Peyer's patch (tissue), 4 donors: ENCODE measurements at regions not wholly inside any gene's neighbourhood (a gene's known extent, or its start where the extent isn't known, plus 50 kb on each side); places are given as distances from the start of the nearest gene placed in this dataset.

Source experiments
- DNase-seq, 3 donors: peaks; one replicate each; pipeline ENCODE4 v3.0.0-alpha.2; 2017 to 2019
- H3K27ac ChIP-seq, 4 donors: fragments of 200-600 bp; sonication (generic); one replicate each; pipeline ENCODE4 v1.5.1; 2016 to 2019
- H3K27me3 ChIP-seq, 2 donors: fragments of 200-600 bp; sonication (generic); one replicate each; pipeline ENCODE4 v1.5.1; 2019
- H3K36me3 ChIP-seq, 3 donors: fragments of 200-600 bp; sonication (generic); one replicate each; pipeline ENCODE4 v1.5.1; 2016 to 2019
- H3K4me1 ChIP-seq, 4 donors: fragments of 200-600 bp; sonication (generic); one replicate each; pipeline ENCODE4 v1.5.1; 2016 to 2019
- H3K4me3 ChIP-seq, 4 donors: fragments of 200-600 bp; sonication (generic); 1 replicate in 3 of 4; 2 replicates in 1 of 4; pipeline ENCODE4 v1.5.1; 2016 to 2019; ENCODE audit warnings: mild to moderate bottlenecking in 1 of 4
- H3K9me3 ChIP-seq, 4 donors: fragments of 200-600 bp; sonication (generic); one replicate each; pipeline ENCODE4 v1.5.1; 2016 to 2019; ENCODE audit warnings: mild to moderate bottlenecking in 1 of 4
- POLR2A ChIP-seq, 2 donors: fragments of 450-650 bp; IDR thresholded peaks; one replicate each; pipeline ENCODE4 v1.5.1; 2017; ENCODE audit warnings: antibody characterized with exemption in 2 of 2, mild to moderate bottlenecking in 2 of 2, moderate library complexity in 2 of 2
- TF ChIP-seq, protein P1 (sequence below), 6 experiments: fragments of 450-650 bp in 4 of 6; fragments of 200-600 bp in 2 of 6; sonication (generic) in 1 of 6; IDR thresholded peaks; one replicate each; pipeline ENCODE4 v1.5.1; 2017 to 2019; ENCODE audit warnings: antibody characterized with exemption in 6 of 6, mild to moderate bottlenecking in 3 of 6, moderate library complexity in 1 of 6

DNA sequence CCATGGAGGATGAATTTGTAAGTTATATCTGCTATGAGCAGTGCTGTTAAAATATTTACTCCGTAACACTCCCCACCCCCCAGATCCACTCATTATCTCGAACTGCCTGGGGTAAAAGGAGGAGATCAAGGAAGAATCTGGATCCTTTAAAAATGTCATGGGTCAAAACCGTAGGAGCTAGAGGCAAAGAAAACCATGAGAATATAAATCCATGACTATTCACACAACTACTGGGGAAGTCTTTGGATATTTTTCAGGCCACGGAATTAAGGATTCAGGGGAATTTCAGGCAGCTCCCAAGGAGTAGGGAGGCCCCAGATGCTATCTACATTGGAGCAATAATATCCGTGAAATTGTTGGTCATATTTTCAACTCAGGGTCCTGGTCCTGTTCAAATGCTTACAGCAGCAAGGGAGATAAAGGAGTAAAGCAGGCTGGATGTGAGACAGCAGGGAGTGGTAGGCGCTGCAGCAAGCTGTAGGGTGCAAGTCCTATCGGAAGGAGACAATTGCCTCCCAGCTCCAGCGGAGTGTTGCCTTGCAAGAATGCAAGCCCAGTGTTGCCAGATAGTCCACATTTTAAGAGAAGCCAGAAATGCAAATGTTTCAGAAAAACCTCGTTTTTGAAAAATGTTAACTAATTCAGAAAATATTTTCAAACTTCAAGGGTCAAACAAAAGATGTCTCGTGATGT is 116.2 kb upstream of the KIT start:
- Histone ChIP-seq H3K4me3 (no peak overlapping the region), H3K36me3 (no peaks in the 10 kb centered on the region), H3K9me3 (no peaks in the 10 kb centered on the region), H3K4me1 (peaks cover 0 to 7% (median 0%) of the 10 kb centered on the region in 4 donors), H3K27me3 (no peaks in the 10 kb centered on the region), H3K27ac (no peak overlapping the region)
- no peak for DNase-seq
- TF ChIP-seq POLR2A (IDR thresholded peaks at IDR 0.05) = no peak
- TF ChIP-seq, protein P1, sequence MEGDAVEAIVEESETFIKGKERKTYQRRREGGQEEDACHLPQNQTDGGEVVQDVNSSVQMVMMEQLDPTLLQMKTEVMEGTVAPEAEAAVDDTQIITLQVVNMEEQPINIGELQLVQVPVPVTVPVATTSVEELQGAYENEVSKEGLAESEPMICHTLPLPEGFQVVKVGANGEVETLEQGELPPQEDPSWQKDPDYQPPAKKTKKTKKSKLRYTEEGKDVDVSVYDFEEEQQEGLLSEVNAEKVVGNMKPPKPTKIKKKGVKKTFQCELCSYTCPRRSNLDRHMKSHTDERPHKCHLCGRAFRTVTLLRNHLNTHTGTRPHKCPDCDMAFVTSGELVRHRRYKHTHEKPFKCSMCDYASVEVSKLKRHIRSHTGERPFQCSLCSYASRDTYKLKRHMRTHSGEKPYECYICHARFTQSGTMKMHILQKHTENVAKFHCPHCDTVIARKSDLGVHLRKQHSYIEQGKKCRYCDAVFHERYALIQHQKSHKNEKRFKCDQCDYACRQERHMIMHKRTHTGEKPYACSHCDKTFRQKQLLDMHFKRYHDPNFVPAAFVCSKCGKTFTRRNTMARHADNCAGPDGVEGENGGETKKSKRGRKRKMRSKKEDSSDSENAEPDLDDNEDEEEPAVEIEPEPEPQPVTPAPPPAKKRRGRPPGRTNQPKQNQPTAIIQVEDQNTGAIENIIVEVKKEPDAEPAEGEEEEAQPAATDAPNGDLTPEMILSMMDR (IDR thresholded peaks at IDR 0.05) = no peak

DNA sequence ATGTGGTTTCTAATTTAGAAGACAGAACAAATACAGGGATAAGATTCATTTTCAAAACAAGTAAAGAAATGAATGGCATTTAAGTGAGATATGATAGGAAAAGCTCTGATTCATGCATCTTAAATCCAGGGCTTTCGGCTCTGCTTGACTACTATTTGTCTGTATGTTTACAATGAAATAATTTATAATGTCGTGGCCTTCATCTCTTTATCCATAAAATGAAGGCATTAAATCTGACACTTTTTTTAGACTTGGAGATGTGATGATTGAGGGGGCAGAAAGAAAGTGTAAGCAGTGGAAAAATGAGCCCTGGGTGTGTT is 115.7 kb upstream of the KIT start:
- TF ChIP-seq, protein P1 (IDR thresholded peaks at IDR 0.05) = no peak
- no peak for TF ChIP-seq POLR2A (IDR thresholded peaks at IDR 0.05)
- no peaks in the 10 kb centered on the region for H3K9me3 ChIP-seq
- no peaks in the 10 kb centered on the region for H3K36me3 ChIP-seq
- no peak overlapping the region for H3K27ac ChIP-seq
- no peak overlapping the region for H3K4me3 ChIP-seq
- no peak for DNase-seq
- peaks cover 0 to 7% (median 0%) of the 10 kb centered on the region in 4 donors for H3K4me1 ChIP-seq
- no peaks in the 10 kb centered on the region for H3K27me3 ChIP-seq

DNA sequence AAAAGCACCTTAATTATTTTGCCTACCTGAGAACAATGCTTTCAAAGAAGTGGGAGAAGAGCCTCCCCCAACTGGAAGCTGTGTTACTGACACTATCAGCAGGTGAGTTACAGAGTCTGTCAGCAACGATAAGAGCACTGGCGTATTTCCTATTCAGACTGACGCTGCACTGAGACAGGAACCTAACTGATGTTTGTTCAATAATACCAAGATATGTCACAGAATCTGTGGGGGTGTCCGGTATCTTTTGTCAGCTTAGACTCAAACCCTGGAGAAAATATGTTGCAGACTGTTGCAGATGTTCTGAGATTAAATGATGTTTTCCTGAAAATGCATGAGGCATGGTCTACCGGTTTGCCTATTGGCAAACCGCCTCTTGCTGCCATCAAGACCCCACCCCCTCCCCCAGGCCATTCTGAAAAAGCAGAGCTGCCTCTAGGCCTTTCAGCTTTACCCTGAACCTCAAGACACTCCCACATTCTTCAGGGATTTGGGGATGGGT is 115.2 kb upstream of the KIT start:
- H3K4me1 ChIP-seq = peaks cover 0 to 7% (median 0%) of the 10 kb centered on the region in 4 donors
- no peak overlapping the region for H3K27ac ChIP-seq
- no peak for TF ChIP-seq POLR2A (IDR thresholded peaks at IDR 0.05)
- H3K27me3 ChIP-seq = no peaks in the 10 kb centered on the region
- no peaks in the 10 kb centered on the region for H3K36me3 ChIP-seq
- no peaks in the 10 kb centered on the region for H3K9me3 ChIP-seq
- no peak overlapping the region for H3K4me3 ChIP-seq
- DNase-seq = no peak

DNA sequence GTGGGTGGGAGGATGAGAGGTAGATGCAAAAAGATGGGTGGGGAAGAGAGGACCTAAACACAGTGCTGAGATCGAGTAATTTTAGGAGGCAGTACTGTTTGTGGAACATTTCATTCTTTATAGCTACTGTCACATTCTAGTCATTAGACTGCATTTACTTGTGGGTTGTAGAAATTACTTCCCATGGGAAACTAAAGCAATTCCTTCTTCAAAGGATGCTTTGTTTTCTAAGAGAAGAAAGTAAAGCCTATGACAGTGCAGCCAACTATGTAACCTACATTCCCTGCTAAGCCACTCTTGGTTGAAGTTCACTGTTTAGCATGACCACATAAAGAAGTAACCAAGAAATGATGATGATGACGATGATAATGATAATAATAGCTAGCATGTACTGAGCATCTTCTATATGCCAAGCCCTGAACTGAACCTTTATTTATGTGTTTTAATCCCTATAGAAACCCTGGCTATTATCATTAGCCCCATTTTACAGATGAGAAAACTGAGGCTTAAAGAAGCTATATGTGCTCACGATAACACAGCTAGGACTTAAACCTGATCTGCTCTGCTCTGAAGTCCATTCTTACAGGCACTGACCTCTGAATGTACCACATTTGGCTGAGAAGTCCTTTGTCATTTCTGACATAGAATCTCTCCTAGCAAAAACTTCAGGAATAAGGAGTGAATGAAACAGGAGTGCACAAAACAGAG is 114.5 kb upstream of the KIT start:
- Histone ChIP-seq H3K27me3 (no peaks in the 10 kb centered on the region), H3K9me3 (no peaks in the 10 kb centered on the region), H3K4me1 (peaks cover 0 to 7% (median 0%) of the 10 kb centered on the region in 4 donors), H3K27ac (no peak overlapping the region), H3K4me3 (no peak overlapping the region), H3K36me3 (no peaks in the 10 kb centered on the region)
- DNase-seq = no peak
- TF ChIP-seq, protein P1 (IDR thresholded peaks at IDR 0.05) = no peak
- no peak for TF ChIP-seq POLR2A (IDR thresholded peaks at IDR 0.05)

DNA sequence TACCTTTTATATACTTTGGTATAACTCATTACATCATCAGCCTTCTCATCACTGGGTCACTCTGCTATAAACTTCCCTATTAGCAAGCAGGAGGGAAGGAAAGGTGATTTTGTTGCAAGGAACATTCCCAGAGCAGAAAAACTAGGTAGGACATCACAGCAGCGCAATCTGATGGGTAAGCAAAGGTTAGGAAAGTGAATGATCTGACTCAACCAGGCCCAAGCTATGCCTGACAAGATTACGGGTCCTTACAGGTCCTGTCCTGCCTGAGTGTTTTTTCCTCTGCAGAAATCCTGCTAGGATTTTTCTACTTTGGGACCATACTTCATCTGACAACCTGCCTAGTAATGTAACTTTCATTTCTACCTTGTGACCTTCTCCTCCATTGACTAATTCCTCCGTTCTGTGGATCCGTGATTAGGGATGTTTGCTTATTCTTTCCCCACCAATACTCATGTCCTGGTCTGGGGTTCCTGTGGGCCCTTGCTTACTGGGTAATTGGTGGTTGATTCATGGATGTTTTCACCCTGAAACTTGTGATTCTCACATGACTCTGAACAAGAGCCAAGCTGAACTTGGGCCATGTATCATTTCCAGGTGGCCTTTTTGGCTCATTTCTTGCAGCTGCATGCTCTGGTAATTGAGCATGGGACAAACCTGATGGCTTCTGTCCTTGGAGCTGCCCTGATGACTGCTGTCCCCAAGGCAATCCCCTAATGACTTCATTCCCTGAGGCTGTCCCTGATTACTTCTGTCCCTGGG is 111.9 kb upstream of the KIT start:
- no peaks in the 10 kb centered on the region for H3K36me3 ChIP-seq
- no peaks in the 10 kb centered on the region for H3K4me1 ChIP-seq
- no peak overlapping the region for H3K27ac ChIP-seq
- DNase-seq = no peak
- H3K4me3 ChIP-seq = no peak overlapping the region
- no peaks in the 10 kb centered on the region for H3K27me3 ChIP-seq
- TF ChIP-seq, protein P1 (IDR thresholded peaks at IDR 0.05) = no peak
- TF ChIP-seq POLR2A (IDR thresholded peaks at IDR 0.05) = no peak
- H3K9me3 ChIP-seq = no peaks in the 10 kb centered on the region
